CD14-positive monocyte (primary cell): ENCODE measurements at regions not wholly inside any gene's neighbourhood (a gene's known extent, or its start where the extent isn't known, plus 50 kb on each side); places are given as distances from the start of the nearest gene placed in this dataset.

Source experiments
- DNase-seq, 3 donors: peaks; one replicate each; pipeline ENCODE4 v3.0.0-alpha.2; 2011 to 2022
- H2AFZ ChIP-seq: 2 replicates; pipeline ENCODE4 v1.6.0; 2012; ENCODE audit warnings: mild to moderate bottlenecking, low read depth, low read length, inconsistent platforms; ENCODE audit not compliant: insufficient read depth, poor library complexity, severe bottlenecking
- H3K27ac ChIP-seq, 2 donors: 1 replicate in 1 of 2; 2 replicates in 1 of 2; pipeline ENCODE4 v1.5.1; 2012 to 2013; ENCODE audit warnings: low read length in 2 of 2, control low read depth in 1 of 2, inconsistent platforms in 1 of 2, low read depth in 1 of 2, mild to moderate bottlenecking in 1 of 2
- H3K27me3 ChIP-seq, 2 donors: one replicate each; pipeline versions ENCODE4 v1.6.0 to v1.6.1; 2011 to 2013; ENCODE audit warnings: low read length in 2 of 2; ENCODE audit not compliant: control insufficient read depth in 2 of 2, insufficient read depth in 2 of 2
- H3K36me3 ChIP-seq, 2 donors: replicated peaks in 1 of 2; 1 replicate in 1 of 2; 2 replicates in 1 of 2; pipeline versions ENCODE4 v1.5.1 to v1.6.1; 2012 to 2013; ENCODE audit warnings: low read length in 2 of 2, control low read depth in 1 of 2, inconsistent platforms in 1 of 2, mild to moderate bottlenecking in 1 of 2; ENCODE audit not compliant: insufficient read depth in 2 of 2, control insufficient read depth in 1 of 2
- H3K4me1 ChIP-seq, 2 donors: 1 replicate in 1 of 2; 2 replicates in 1 of 2; pipeline versions ENCODE4 v1.5.1 to v1.6.1; 2012 to 2013; ENCODE audit warnings: low read length in 2 of 2, control low read depth in 1 of 2, inconsistent platforms in 1 of 2, mild to moderate bottlenecking in 1 of 2, moderate library complexity in 1 of 2; ENCODE audit not compliant: insufficient read depth in 2 of 2, control insufficient read depth in 1 of 2
- H3K4me2 ChIP-seq: replicated peaks from 2 replicates; pipeline ENCODE3; 2012; ENCODE audit warnings: low read length, moderate library complexity, mild to moderate bottlenecking; ENCODE audit not compliant: poor library complexity, severe bottlenecking; ENCODE audit errors: extremely low read depth
- H3K4me3 ChIP-seq, 3 experiments: fragments of 200-600 bp in 1 of 3; sonication (generic) in 1 of 3; replicated peaks in 1 of 3; 1 replicate in 2 of 3; 2 replicates in 1 of 3; pipeline ENCODE4 v1.5.1; 2011 to 2013; ENCODE audit warnings: low read length in 3 of 3, mild to moderate bottlenecking in 3 of 3, control low read depth in 2 of 3, low read depth in 2 of 3, inconsistent platforms in 1 of 3, moderate library complexity in 1 of 3
- H3K79me2 ChIP-seq: 2 replicates; pipeline ENCODE4 v1.6.0; 2012; ENCODE audit warnings: mild to moderate bottlenecking, control low read depth, inconsistent platforms, low read length, moderate library complexity; ENCODE audit not compliant: insufficient read depth
- H3K9ac ChIP-seq: 2 replicates; pipeline ENCODE4 v1.6.0; 2017; ENCODE audit warnings: low read length, mild to moderate bottlenecking; ENCODE audit not compliant: insufficient read depth, poor library complexity, severe bottlenecking
- H3K9me3 ChIP-seq, 2 donors: replicated peaks in 1 of 2; 1 replicate in 1 of 2; 2 replicates in 1 of 2; pipeline versions ENCODE4 v1.5.1 to v1.6.1; 2012 to 2013; ENCODE audit warnings: low read length in 2 of 2, control low read depth in 1 of 2; ENCODE audit not compliant: control insufficient read depth in 1 of 2, insufficient read depth in 1 of 2
- H4K20me1 ChIP-seq: 2 replicates; pipeline ENCODE4 v1.6.0; 2012; ENCODE audit warnings: mild to moderate bottlenecking, low read length, control low read depth, moderate library complexity; ENCODE audit not compliant: insufficient read depth
- H3K27ac Mint-ChIP-seq, 7 donors: one replicate each; pipeline ENCODE4 v1.8.0; 2020; ENCODE audit warnings: mild to moderate bottlenecking in 7 of 7, mixed read lengths in 7 of 7, moderate library complexity in 6 of 7, inconsistent platforms in 2 of 7
- H3K27me3 Mint-ChIP-seq, 3 donors: one replicate each; pipeline ENCODE4 v1.8.0; 2021 to 2022; ENCODE audit warnings: low read depth in 3 of 3, mild to moderate bottlenecking in 3 of 3, mixed read lengths in 3 of 3, moderate library complexity in 3 of 3, inconsistent platforms in 1 of 3
- H3K36me3 Mint-ChIP-seq, 2 donors: one replicate each; pipeline ENCODE4 v1.8.0; 2020; ENCODE audit warnings: mixed read lengths in 2 of 2, inconsistent platforms in 1 of 2, mild to moderate bottlenecking in 1 of 2
- H3K4me1 Mint-ChIP-seq: one replicate; pipeline ENCODE4 v1.8.0; 2020; ENCODE audit warnings: mild to moderate bottlenecking, mixed read lengths
- H3K4me3 Mint-ChIP-seq, 2 donors: one replicate each; pipeline ENCODE4 v1.8.0; 2020; ENCODE audit warnings: mild to moderate bottlenecking in 2 of 2, mixed read lengths in 2 of 2, moderate library complexity in 1 of 2
- H3K9me3 Mint-ChIP-seq, 7 donors: one replicate each; pipeline ENCODE4 v1.8.0; 2020 to 2022; ENCODE audit warnings: mixed read lengths in 7 of 7, mild to moderate bottlenecking in 6 of 7, moderate library complexity in 6 of 7, inconsistent platforms in 2 of 7
- WGBS: methylation state at CpG from one replicate; pipeline ENCODE4 v1.1.5; 2013; ENCODE audit warnings: missing lambda C conversion rate; ENCODE audit not compliant: insufficient coverage; 5-methylcytosine and 5-hydroxymethylcytosine counted together
- intact Hi-C, 2 donors: fragments of 100-400 bp; cut with micrococcal nuclease; formaldehyde crosslinking; loops; one replicate each; pipeline versions ENCODE4 v1.15.0 to v1.15.1; 2023
- TF ChIP-seq, protein P1 (sequence below): fragments of 200-600 bp; IDR thresholded peaks from one replicate; pipeline ENCODE4 v1.8.0; 2022; ENCODE audit warnings: antibody characterized with exemption, mild to moderate bottlenecking

DNA sequence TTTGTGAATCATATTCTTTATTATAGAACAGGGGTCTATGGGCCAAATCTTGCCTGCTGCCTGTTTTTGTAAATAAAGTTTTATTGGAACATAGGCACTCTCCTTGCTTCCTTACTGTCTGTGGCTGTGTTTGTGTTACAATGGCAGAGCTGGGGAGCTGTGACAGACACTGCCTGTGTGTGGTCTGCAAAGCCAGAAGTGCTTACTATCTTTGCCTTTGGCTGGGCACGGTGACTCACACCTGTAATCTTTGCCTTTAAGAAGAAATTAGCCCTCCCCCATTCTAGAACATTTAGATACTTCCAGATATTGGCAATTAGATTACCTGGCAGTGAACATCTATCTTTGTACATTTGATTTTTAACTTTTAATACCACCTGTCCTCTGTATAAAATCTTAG, 308.3 kb downstream of the FOXL1 start:
- H4K20me1 ChIP-seq, result no peaks in the 10 kb centered on the region
- no peaks in the 10 kb centered on the region for H3K4me1 Mint-ChIP-seq
- peaks cover 0 to 5% (median 0%) of the 10 kb centered on the region in 7 donors for H3K9me3 Mint-ChIP-seq
- H3K9ac ChIP-seq, result no peak overlapping the region
- H3K27me3 ChIP-seq, result no peaks in the 10 kb centered on the region
- H3K27ac ChIP-seq, result no peak overlapping the region
- no peak overlapping the region for H3K4me3 ChIP-seq
- no peak overlapping the region for H3K4me3 Mint-ChIP-seq
- no peaks in the 10 kb centered on the region for H3K36me3 Mint-ChIP-seq
- intact Hi-C loops, result no loop called here
- H3K79me2 ChIP-seq, result no peaks in the 10 kb centered on the region
- DNase-seq, result no peak
- WGBS, result no CpG with 5 or more reads among the region's 1 CpG
- no peak overlapping the region for H3K27ac Mint-ChIP-seq
- TF ChIP-seq, protein P1, sequence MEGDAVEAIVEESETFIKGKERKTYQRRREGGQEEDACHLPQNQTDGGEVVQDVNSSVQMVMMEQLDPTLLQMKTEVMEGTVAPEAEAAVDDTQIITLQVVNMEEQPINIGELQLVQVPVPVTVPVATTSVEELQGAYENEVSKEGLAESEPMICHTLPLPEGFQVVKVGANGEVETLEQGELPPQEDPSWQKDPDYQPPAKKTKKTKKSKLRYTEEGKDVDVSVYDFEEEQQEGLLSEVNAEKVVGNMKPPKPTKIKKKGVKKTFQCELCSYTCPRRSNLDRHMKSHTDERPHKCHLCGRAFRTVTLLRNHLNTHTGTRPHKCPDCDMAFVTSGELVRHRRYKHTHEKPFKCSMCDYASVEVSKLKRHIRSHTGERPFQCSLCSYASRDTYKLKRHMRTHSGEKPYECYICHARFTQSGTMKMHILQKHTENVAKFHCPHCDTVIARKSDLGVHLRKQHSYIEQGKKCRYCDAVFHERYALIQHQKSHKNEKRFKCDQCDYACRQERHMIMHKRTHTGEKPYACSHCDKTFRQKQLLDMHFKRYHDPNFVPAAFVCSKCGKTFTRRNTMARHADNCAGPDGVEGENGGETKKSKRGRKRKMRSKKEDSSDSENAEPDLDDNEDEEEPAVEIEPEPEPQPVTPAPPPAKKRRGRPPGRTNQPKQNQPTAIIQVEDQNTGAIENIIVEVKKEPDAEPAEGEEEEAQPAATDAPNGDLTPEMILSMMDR, result no peak
- H3K4me2 ChIP-seq, result no peak overlapping the region
- H3K4me1 ChIP-seq, result no peaks in the 10 kb centered on the region
- H3K36me3 ChIP-seq, result no peaks in the 10 kb centered on the region
- peaks cover 2 to 13% (median 7%) of the 10 kb centered on the region in 3 donors for H3K27me3 Mint-ChIP-seq
- no peak overlapping the region for H2AFZ ChIP-seq
- H3K9me3 ChIP-seq, result no peaks in the 10 kb centered on the region

DNA sequence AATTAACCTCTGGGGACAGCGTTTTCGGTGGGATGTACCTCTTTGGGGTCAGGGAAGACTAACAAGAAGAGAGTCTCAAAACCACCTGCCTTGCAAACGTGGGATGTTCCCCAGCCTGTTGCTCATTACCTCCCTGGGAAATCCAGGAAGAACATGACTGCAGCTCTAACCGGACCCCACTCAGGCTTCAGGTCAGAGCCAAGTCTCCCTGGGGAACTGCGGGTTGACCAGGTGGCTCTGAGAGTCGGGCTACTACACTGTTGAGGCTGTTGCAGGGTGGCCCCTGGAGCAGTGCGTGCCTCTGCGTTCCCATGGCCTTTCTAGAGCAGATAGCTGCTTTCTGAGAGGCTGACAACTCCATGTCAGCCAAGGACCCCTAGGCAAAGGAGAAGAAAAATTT, 309.1 kb downstream of the FOXL1 start:
- Histone ChIP-seq H3K79me2 (no peaks in the 10 kb centered on the region), H2AFZ (no peak overlapping the region), H3K9me3 (no peaks in the 10 kb centered on the region), H3K4me3 (no peak overlapping the region), H3K27me3 (no peaks in the 10 kb centered on the region), H3K36me3 (no peaks in the 10 kb centered on the region), H3K27ac (no peak overlapping the region), H3K9ac (no peak overlapping the region), H3K4me1 (no peaks in the 10 kb centered on the region), H3K4me2 (no peak overlapping the region), H4K20me1 (no peaks in the 10 kb centered on the region)
- WGBS, result 94% methylated on average over 7 of the region's 8 CpGs
- no peak for DNase-seq
- Mint-ChIP-seq H3K4me1 (no peaks in the 10 kb centered on the region), H3K9me3 (peaks cover 0 to 5% (median 0%) of the 10 kb centered on the region in 7 donors), H3K27ac (no peak overlapping the region), H3K27me3 (peaks cover 3 to 15% (median 7%) of the 10 kb centered on the region in 3 donors), H3K4me3 (no peak overlapping the region), H3K36me3 (no peaks in the 10 kb centered on the region)
- TF ChIP-seq, protein P1, result no peak
- intact Hi-C loops, result no loop called here
